Endodermal cell (in vitro differentiated cells): ENCODE measurements at regions not wholly inside any gene's neighbourhood (a gene's known extent, or its start where the extent isn't known, plus 50 kb on each side); places are given as distances from the start of the nearest gene placed in this dataset.

ENCODE experiments used
- DNase-seq: peaks from one replicate; pipeline ENCODE4 v3.0.0-alpha.2; 2017
- H3K27ac ChIP-seq: 2 replicates; pipeline ENCODE4 v1.5.1; 2013; ENCODE audit warnings: mild to moderate bottlenecking, low read depth, low read length, moderate library complexity
- H3K27me3 ChIP-seq: 2 replicates; pipeline ENCODE4 v1.6.1; 2013; ENCODE audit warnings: mild to moderate bottlenecking, low read length, moderate library complexity; ENCODE audit not compliant: insufficient read depth, control insufficient read depth, poor library complexity, severe bottlenecking
- H3K36me3 ChIP-seq: 2 replicates; pipeline ENCODE4 v1.7.0; 2013; ENCODE audit warnings: mild to moderate bottlenecking, low read length, moderate library complexity; ENCODE audit not compliant: control insufficient read depth, insufficient read depth
- H3K4me1 ChIP-seq: one replicate; pipeline ENCODE4 v1.7.0; 2013; ENCODE audit warnings: low read length; ENCODE audit not compliant: control insufficient read depth, insufficient read depth
- H3K4me3 ChIP-seq: 2 replicates; pipeline ENCODE4 v1.5.1; 2013; ENCODE audit warnings: mild to moderate bottlenecking, low read length, moderate library complexity
- H3K9ac ChIP-seq: 2 replicates; pipeline ENCODE4 v1.6.1; 2013; ENCODE audit warnings: mild to moderate bottlenecking, low read length, moderate library complexity; ENCODE audit not compliant: poor library complexity, severe bottlenecking; ENCODE audit errors: extremely low read depth
- H3K9me3 ChIP-seq: 2 replicates; pipeline ENCODE4 v1.6.1; 2013; ENCODE audit warnings: mild to moderate bottlenecking, low read length, moderate library complexity; ENCODE audit not compliant: control insufficient read depth
- H3K27ac Mint-ChIP-seq: 2 replicates; pipeline ENCODE4 v1.8.0; 2020; ENCODE audit warnings: mixed read lengths
- H3K27me3 Mint-ChIP-seq: 2 replicates; pipeline ENCODE4 v1.8.0; 2021; ENCODE audit warnings: mild to moderate bottlenecking, mixed read lengths; ENCODE audit not compliant: insufficient read depth
- H3K36me3 Mint-ChIP-seq: 2 replicates; pipeline ENCODE4 v1.8.0; 2020; ENCODE audit warnings: low read depth, mixed read lengths
- H3K4me1 Mint-ChIP-seq: 2 replicates; pipeline ENCODE4 v1.8.0; 2020; ENCODE audit warnings: mixed read lengths
- H3K4me3 Mint-ChIP-seq: 2 replicates; pipeline ENCODE4 v1.8.0; 2020; ENCODE audit warnings: mild to moderate bottlenecking, moderate library complexity, mixed read lengths
- H3K9me3 Mint-ChIP-seq: 2 replicates; pipeline ENCODE4 v1.8.0; 2020; ENCODE audit warnings: mild to moderate bottlenecking, mixed read lengths
- CTCF ChIP-seq: fragments of 200-600 bp; sonication (generic); conservative IDR thresholded peaks from 2 replicates; pipeline ENCODE4 v1.5.0; 2021; ENCODE audit warnings: antibody characterized with exemption, mild to moderate bottlenecking
- WGBS, 2 experiments: methylation state at CpG; one replicate each; pipeline versions ENCODE4 v1.1.5 to v1.1.7; 2013; ENCODE audit warnings: missing lambda C conversion rate in 2 of 2, mixed read lengths in 1 of 2; ENCODE audit not compliant: insufficient coverage in 1 of 2, insufficient read length in 1 of 2; 5-methylcytosine and 5-hydroxymethylcytosine counted together

- no peaks in the 10 kb centered on the region for H3K36me3 Mint-ChIP-seq
- Histone ChIP-seq H3K36me3 (no peaks in the 10 kb centered on the region), H3K27me3 (no peaks in the 10 kb centered on the region), H3K9ac (no peak overlapping the region), H3K9me3 (peaks cover 41% of the 10 kb centered on the region), H3K4me3 (no peak overlapping the region), H3K4me1 (no peaks in the 10 kb centered on the region), H3K27ac (no peak overlapping the region)
- peak; percentile 11 for DNase-seq
- H3K27me3 Mint-ChIP-seq: no peaks in the 10 kb centered on the region
- H3K4me1 Mint-ChIP-seq: no peaks in the 10 kb centered on the region
- peaks cover 91% of the 10 kb centered on the region for H3K9me3 Mint-ChIP-seq
- H3K27ac Mint-ChIP-seq: no peak overlapping the region
- 80% methylated on average over 6 to 7 of the region's 7 CpGs for WGBS, 2 experiments
- H3K4me3 Mint-ChIP-seq: no peak overlapping the region
- no peak for TF ChIP-seq CTCF
Observed at GRCh38 chr22:47587361-47587760, 824.9 kb downstream of the TBC1D22A start.

- Histone ChIP-seq H3K9ac (no peak overlapping the region), H3K36me3 (no peaks in the 10 kb centered on the region), H3K27ac (no peak overlapping the region), H3K27me3 (no peaks in the 10 kb centered on the region), H3K4me1 (no peaks in the 10 kb centered on the region), H3K9me3 (peaks cover 46% of the 10 kb centered on the region), H3K4me3 (no peak overlapping the region)
- Mint-ChIP-seq H3K27me3 (no peaks in the 10 kb centered on the region), H3K36me3 (no peaks in the 10 kb centered on the region), H3K9me3 (peaks cover 87% of the 10 kb centered on the region), H3K4me1 (no peaks in the 10 kb centered on the region), H3K27ac (no peak overlapping the region), H3K4me3 (no peak overlapping the region)
- WGBS, 2 experiments: 20 to 57% methylated on average over 2 to 6 of the region's 6 CpGs
- peak; percentile 11 for DNase-seq
- no peak for TF ChIP-seq CTCF
Observed at GRCh38 chr22:47586946-47587345, 824.5 kb downstream of the TBC1D22A start.

DNA sequence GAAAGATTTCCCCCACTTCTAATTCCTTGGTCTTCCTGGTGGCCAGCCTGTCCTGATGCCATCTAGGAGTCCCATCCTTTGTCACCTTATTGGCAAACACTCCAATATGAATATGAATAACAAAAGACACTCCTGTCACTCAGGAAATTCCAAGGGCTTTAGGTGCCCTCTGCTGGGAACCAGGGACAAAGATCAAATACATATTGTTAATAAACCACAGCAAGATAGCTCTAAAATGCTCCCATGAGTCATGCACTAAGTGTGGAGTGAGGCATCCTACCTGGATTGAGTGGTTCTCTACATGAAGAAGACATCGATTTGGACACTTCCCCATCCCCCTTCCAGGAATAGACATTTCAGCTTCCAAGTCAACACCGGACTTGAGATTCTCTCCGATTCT is 823.6 kb downstream of the TBC1D22A start:
- H3K9ac ChIP-seq: no peak overlapping the region
- peaks cover 83% of the 10 kb centered on the region for H3K9me3 Mint-ChIP-seq
- no peaks in the 10 kb centered on the region for H3K27me3 ChIP-seq
- peaks cover 52% of the 10 kb centered on the region for H3K9me3 ChIP-seq
- H3K4me3 ChIP-seq: no peak overlapping the region
- no peak for TF ChIP-seq CTCF
- no peak overlapping the region for H3K4me3 Mint-ChIP-seq
- no peak overlapping the region for H3K27ac Mint-ChIP-seq
- no peak for DNase-seq
- H3K27ac ChIP-seq: no peak overlapping the region
- no peaks in the 10 kb centered on the region for H3K36me3 ChIP-seq
- no peaks in the 10 kb centered on the region for H3K36me3 Mint-ChIP-seq
- H3K27me3 Mint-ChIP-seq: no peaks in the 10 kb centered on the region
- no peaks in the 10 kb centered on the region for H3K4me1 ChIP-seq
- 85% methylated on average over 3 of the region's 3 CpGs; no CpG with 5 or more reads in 1 of the 2 experiments for WGBS, 2 experiments
- H3K4me1 Mint-ChIP-seq: no peaks in the 10 kb centered on the region
